Mesenchymal stem cell (in vitro differentiated cells and primary cell): ENCODE measurements at regions not wholly inside any gene's neighbourhood (a gene's known extent, or its start where the extent isn't known, plus 50 kb on each side); places are given as distances from the start of the nearest gene placed in this dataset.
"Not testable (repeated sequence)": the region's sequence is repeated elsewhere in the genome, so short reads cannot be mapped to it uniquely, and the experiment has no call there.

Source experiments
- DNase-seq: peaks from one replicate; pipeline ENCODE4 v3.0.0-alpha.2; 2013
- H2AFZ ChIP-seq: one replicate; pipeline ENCODE4 v1.6.1; 2013; ENCODE audit warnings: low read depth, mild to moderate bottlenecking, control low read depth, inconsistent platforms, low read length, moderate library complexity
- H2AK5ac ChIP-seq: 2 replicates; pipeline ENCODE4 v1.6.1; 2013; ENCODE audit warnings: low read length, moderate library complexity, mild to moderate bottlenecking, inconsistent platforms; ENCODE audit not compliant: severe bottlenecking
- H2BK120ac ChIP-seq: one replicate; pipeline ENCODE4 v1.6.1; 2013; ENCODE audit warnings: low read depth, mild to moderate bottlenecking, inconsistent platforms, low read length, moderate library complexity
- H2BK12ac ChIP-seq, 2 experiments: one replicate each; pipeline ENCODE4 v1.6.1; 2013; ENCODE audit warnings: inconsistent platforms in 2 of 2, low read length in 2 of 2, mild to moderate bottlenecking in 2 of 2, moderate library complexity in 2 of 2, control low read depth in 1 of 2
- H2BK15ac ChIP-seq: one replicate; pipeline ENCODE4 v1.6.1; 2013; ENCODE audit warnings: mild to moderate bottlenecking, low read depth, inconsistent platforms; ENCODE audit not compliant: poor library complexity, severe bottlenecking
- H2BK5ac ChIP-seq: 2 replicates; pipeline ENCODE4 v1.6.1; 2013; ENCODE audit warnings: low read depth, mild to moderate bottlenecking, low read length, control low read depth, inconsistent platforms; ENCODE audit not compliant: poor library complexity, severe bottlenecking
- H3K14ac ChIP-seq, 2 experiments: one replicate each; pipeline ENCODE4 v1.6.1; 2013; ENCODE audit warnings: inconsistent platforms in 2 of 2, low read length in 2 of 2, control low read depth in 1 of 2, mild to moderate bottlenecking in 1 of 2, moderate library complexity in 1 of 2
- H3K18ac ChIP-seq, 2 experiments: one replicate each; pipeline ENCODE4 v1.6.1; 2013; ENCODE audit warnings: inconsistent platforms in 2 of 2, low read length in 2 of 2, control low read depth in 1 of 2, low read depth in 1 of 2, mild to moderate bottlenecking in 1 of 2
- H3K23ac ChIP-seq, 2 experiments: one replicate each; pipeline ENCODE4 v1.6.1; 2013; ENCODE audit warnings: inconsistent platforms in 2 of 2, low read length in 2 of 2, mild to moderate bottlenecking in 2 of 2, moderate library complexity in 2 of 2, control low read depth in 1 of 2
- H3K27ac ChIP-seq: 2 replicates; pipeline ENCODE4 v1.5.1; 2013; ENCODE audit warnings: mild to moderate bottlenecking, moderate library complexity, low read length, control low read depth, inconsistent platforms; ENCODE audit not compliant: poor library complexity, severe bottlenecking
- H3K27me3 ChIP-seq, 2 experiments: 2 replicates each; pipeline versions ENCODE4 v1.6.1 to v1.7.0; 2013; ENCODE audit warnings: low read length in 2 of 2, mild to moderate bottlenecking in 2 of 2, moderate library complexity in 2 of 2, control low read depth in 1 of 2, inconsistent platforms in 1 of 2; ENCODE audit not compliant: control insufficient read depth in 1 of 2, insufficient read depth in 1 of 2
- H3K36me3 ChIP-seq, 2 experiments: 2 replicates each; pipeline versions ENCODE4 v1.6.1 to v1.7.0; 2013; ENCODE audit warnings: low read length in 2 of 2, control low read depth in 1 of 2, inconsistent platforms in 1 of 2, low read depth in 1 of 2, mild to moderate bottlenecking in 1 of 2; ENCODE audit not compliant: insufficient read depth in 2 of 2, control insufficient read depth in 1 of 2
- H3K4ac ChIP-seq, 2 experiments: one replicate each; pipeline ENCODE4 v1.6.1; 2013; ENCODE audit warnings: inconsistent platforms in 2 of 2, low read length in 2 of 2, mild to moderate bottlenecking in 2 of 2, moderate library complexity in 2 of 2, control low read depth in 1 of 2, low read depth in 1 of 2
- H3K4me1 ChIP-seq: 2 replicates; pipeline ENCODE4 v1.6.1; 2013; ENCODE audit warnings: low read depth, low read length, control low read depth; ENCODE audit not compliant: control insufficient read depth, insufficient read depth
- H3K4me2 ChIP-seq: 2 replicates; pipeline ENCODE4 v1.6.1; 2013; ENCODE audit warnings: low read length, mild to moderate bottlenecking, inconsistent platforms; ENCODE audit not compliant: poor library complexity, severe bottlenecking
- H3K4me3 ChIP-seq, 2 experiments: 2 replicates each; pipeline versions ENCODE4 v1.5.1 to v1.7.0; 2013; ENCODE audit warnings: low read length in 2 of 2, mild to moderate bottlenecking in 2 of 2, control low read depth in 1 of 2, low read depth in 1 of 2; ENCODE audit not compliant: insufficient read depth in 1 of 2
- H3K79me1 ChIP-seq: replicated peaks from 2 replicates; pipeline ENCODE4 v1.6.1; 2013; ENCODE audit warnings: mild to moderate bottlenecking, control low read depth, low read length, inconsistent platforms; ENCODE audit not compliant: poor library complexity, severe bottlenecking
- H3K9ac ChIP-seq: 2 replicates; pipeline ENCODE4 v1.7.0; 2013; ENCODE audit warnings: mild to moderate bottlenecking, low read length, moderate library complexity
- H3K9me3 ChIP-seq: 2 replicates; pipeline ENCODE4 v1.7.0; 2013; ENCODE audit warnings: mild to moderate bottlenecking, low read length; ENCODE audit not compliant: control insufficient read depth
- H4K8ac ChIP-seq: one replicate; pipeline ENCODE4 v1.6.1; 2013; ENCODE audit warnings: inconsistent platforms, mild to moderate bottlenecking, low read length, moderate library complexity
- H4K91ac ChIP-seq: one replicate; pipeline ENCODE4 v1.6.1; 2013; ENCODE audit warnings: mild to moderate bottlenecking, low read length, inconsistent platforms
- WGBS: methylation state at CpG from one replicate; pipeline ENCODE4 v1.1.7; 2013; ENCODE audit warnings: mixed read lengths; 5-methylcytosine and 5-hydroxymethylcytosine counted together

DNA sequence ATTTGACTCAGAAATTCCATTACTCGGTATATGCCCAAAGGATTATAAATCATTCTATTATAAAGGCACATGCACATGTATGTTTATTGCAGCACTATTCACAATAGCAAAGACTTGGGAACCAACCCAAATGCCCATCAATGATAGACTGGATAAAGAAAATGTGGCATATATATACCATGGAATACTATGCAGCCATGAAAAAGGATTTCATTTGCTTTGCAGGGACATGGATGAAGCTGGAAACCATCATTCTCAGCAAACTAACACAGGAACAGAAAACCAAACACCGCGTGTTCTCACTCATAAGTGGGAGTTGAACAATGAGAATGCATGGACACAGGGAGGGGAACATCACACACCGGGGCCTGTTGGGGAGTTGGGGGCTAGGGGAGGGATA, 1297.1 kb downstream of the TBC1D22A start:
- 94% methylated on average over 3 of the region's 4 CpGs for WGBS
- H3K27ac ChIP-seq, H3K9me3 ChIP-seq, H3K4me1 ChIP-seq, H3K18ac ChIP-seq, H3K27me3 ChIP-seq, H3K79me1 ChIP-seq, H4K91ac ChIP-seq, H3K4ac ChIP-seq, H3K4me3 ChIP-seq, H2AK5ac ChIP-seq, DNase-seq, H2BK12ac ChIP-seq, H3K36me3 ChIP-seq, H3K4me2 ChIP-seq, H2BK120ac ChIP-seq, H2BK5ac ChIP-seq, H3K23ac ChIP-seq, H2AFZ ChIP-seq, H2BK15ac ChIP-seq, H3K14ac ChIP-seq, H3K9ac ChIP-seq, H4K8ac ChIP-seq: not testable (repeated sequence)

DNA sequence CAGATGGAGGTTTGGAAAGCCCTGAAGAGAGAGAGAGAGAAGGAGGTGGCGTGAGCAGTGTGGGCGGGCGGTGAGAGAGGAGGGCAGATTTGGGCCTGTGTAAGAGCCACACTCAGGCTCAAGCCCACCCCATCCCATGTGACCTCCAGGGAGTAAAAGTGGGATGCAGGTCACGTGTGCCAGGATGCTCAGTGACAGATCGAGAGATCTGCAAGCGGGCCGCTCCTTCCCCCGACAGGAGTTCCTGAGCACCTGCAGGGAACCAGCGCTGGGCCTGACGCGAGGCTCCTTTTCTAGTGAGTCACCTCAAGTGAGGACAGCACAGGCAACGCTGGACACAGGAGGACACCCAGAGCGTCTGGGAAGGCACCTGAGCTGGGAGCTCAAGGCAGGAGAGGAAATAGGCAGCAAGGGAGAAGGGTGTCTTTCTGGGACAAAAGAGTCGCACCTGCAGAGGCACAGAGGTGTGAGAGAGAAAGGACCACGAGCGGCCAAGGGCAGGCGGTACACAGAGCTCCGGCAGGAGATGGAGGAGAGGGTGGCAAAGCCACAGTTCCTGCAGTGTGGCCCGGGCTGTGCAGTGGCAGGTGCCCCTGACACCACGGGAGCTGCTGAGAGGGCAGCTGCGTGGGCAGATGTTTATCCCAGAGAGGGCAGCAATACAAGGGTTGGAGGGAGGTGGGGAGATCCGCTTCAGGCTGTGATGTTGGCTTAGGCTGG, 1294.8 kb downstream of the TBC1D22A start:
- H3K4ac ChIP-seq, result no peak overlapping the region

DNA sequence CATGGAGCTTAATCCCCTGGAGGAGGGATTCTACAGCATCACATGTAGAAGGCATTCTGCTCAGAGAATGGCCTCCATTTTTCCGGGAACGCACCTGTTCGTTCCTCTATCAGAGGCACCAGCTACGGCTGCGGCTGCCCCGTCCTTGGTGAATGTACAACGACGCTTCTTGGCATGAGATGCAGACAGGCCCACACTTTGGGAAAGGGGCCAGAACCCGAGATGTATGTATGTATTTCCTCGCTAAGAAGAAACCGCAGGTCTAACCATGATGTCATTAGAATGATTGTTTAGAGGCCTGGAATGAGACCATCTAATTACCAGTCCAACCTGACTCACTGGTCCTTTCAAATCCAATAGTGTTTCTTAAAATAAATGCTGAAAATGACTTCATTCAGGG, 1293.4 kb downstream of the TBC1D22A start:
- Histone ChIP-seq H3K23ac (no peak overlapping the region), H2BK120ac (no peak overlapping the region), H3K4me2 (no peak overlapping the region), H3K14ac (no peak overlapping the region), H4K91ac (no peak overlapping the region), H4K8ac (no peak overlapping the region), H2BK12ac (no peak overlapping the region), H3K9me3 (peaks cover 5% of the 10 kb centered on the region), H3K36me3 (no peaks in the 10 kb centered on the region), H3K18ac (no peak overlapping the region), H3K9ac (no peak overlapping the region), H2AK5ac (no peak overlapping the region), H3K79me1 (no peaks in the 10 kb centered on the region), H2BK5ac (no peak overlapping the region), H2BK15ac (no peak overlapping the region), H3K4me3 (no peak overlapping the region), H2AFZ (no peak overlapping the region), H3K4ac (no peak overlapping the region), H3K4me1 (no peaks in the 10 kb centered on the region), H3K27ac (no peak overlapping the region), H3K27me3 (no peaks in the 10 kb centered on the region)
- DNase-seq, result no peak
- WGBS, result 81% methylated on average over 11 of the region's 11 CpGs

More for the DNA sequence above, 1294.8 kb downstream of the TBC1D22A start:
- Histone ChIP-seq H3K9me3 (peaks cover 5% of the 10 kb centered on the region), H3K4me3 (no peak overlapping the region), H3K23ac (no peak overlapping the region), H3K27me3 (no peaks in the 10 kb centered on the region), H3K9ac (no peak overlapping the region), H3K36me3 (no peaks in the 10 kb centered on the region), H3K4me1 (no peaks in the 10 kb centered on the region), H3K4me2 (no peak overlapping the region), H2BK12ac (no peak overlapping the region), H2BK120ac (no peak overlapping the region), H4K91ac (no peak overlapping the region), H2AFZ (no peak overlapping the region), H3K79me1 (no peaks in the 10 kb centered on the region), H3K18ac (no peak overlapping the region), H3K27ac (no peak overlapping the region), H3K14ac (no peak overlapping the region), H2BK5ac (no peak overlapping the region), H2AK5ac (no peak overlapping the region), H4K8ac (no peak overlapping the region), H2BK15ac (no peak overlapping the region)
- WGBS, result 78% methylated on average over 22 of the region's 22 CpGs
- no peak for DNase-seq

DNA sequence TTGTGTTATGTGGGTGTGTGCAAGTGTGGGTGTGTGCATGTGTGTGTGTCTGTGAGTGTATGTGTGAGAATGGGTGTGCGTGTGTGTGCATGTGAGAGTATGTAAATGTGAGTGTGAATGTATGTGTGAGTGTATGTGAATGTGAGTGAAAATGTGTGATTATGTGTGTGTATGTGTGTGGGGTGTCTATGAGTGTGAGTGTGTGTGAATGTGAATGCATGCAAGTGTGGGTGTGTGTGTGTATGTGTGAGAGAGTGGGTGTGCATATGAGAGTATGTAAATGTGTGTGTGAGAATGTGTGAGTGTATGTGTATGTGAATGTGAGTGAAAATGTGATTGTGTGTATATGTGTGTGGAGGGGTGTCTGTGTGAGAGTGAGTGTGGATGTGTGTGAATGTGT, 1292.7 kb downstream of the TBC1D22A start:
- H3K79me1 ChIP-seq, result no peaks in the 10 kb centered on the region
- H3K18ac ChIP-seq, result no peak overlapping the region
- H3K4me3 ChIP-seq, result no peak overlapping the region
- peaks cover 5% of the 10 kb centered on the region for H3K9me3 ChIP-seq
- H3K27me3 ChIP-seq, result no peaks in the 10 kb centered on the region
- H2BK120ac ChIP-seq, result no peak overlapping the region
- no peak overlapping the region for H2AFZ ChIP-seq
- no peak overlapping the region for H3K14ac ChIP-seq
- no peak overlapping the region for H2BK5ac ChIP-seq
- no peak overlapping the region for H3K23ac ChIP-seq
- H4K8ac ChIP-seq, result no peak overlapping the region
- H3K4me1 ChIP-seq, result no peaks in the 10 kb centered on the region
- H2BK15ac ChIP-seq, result no peak overlapping the region
- no peak overlapping the region for H4K91ac ChIP-seq
- no peak overlapping the region for H2AK5ac ChIP-seq
- 88% methylated on average over 1 of the region's 1 CpG for WGBS
- H3K36me3 ChIP-seq, result no peaks in the 10 kb centered on the region
- no peak overlapping the region for H3K4ac ChIP-seq
- DNase-seq, result no peak
- H3K27ac ChIP-seq, result no peak overlapping the region
- H3K4me2 ChIP-seq, result no peak overlapping the region
- no peak overlapping the region for H3K9ac ChIP-seq
- no peak overlapping the region for H2BK12ac ChIP-seq
